D341Med (cell line): ENCODE measurements at regions not wholly inside any gene's neighbourhood (a gene's known extent, or its start where the extent isn't known, plus 50 kb on each side); places are given as distances from the start of the nearest gene placed in this dataset.

Source experiments
- DNase-seq: peaks from one replicate; pipeline ENCODE4 v3.0.0; 2012; ENCODE audit warnings: low spot score

DNA sequence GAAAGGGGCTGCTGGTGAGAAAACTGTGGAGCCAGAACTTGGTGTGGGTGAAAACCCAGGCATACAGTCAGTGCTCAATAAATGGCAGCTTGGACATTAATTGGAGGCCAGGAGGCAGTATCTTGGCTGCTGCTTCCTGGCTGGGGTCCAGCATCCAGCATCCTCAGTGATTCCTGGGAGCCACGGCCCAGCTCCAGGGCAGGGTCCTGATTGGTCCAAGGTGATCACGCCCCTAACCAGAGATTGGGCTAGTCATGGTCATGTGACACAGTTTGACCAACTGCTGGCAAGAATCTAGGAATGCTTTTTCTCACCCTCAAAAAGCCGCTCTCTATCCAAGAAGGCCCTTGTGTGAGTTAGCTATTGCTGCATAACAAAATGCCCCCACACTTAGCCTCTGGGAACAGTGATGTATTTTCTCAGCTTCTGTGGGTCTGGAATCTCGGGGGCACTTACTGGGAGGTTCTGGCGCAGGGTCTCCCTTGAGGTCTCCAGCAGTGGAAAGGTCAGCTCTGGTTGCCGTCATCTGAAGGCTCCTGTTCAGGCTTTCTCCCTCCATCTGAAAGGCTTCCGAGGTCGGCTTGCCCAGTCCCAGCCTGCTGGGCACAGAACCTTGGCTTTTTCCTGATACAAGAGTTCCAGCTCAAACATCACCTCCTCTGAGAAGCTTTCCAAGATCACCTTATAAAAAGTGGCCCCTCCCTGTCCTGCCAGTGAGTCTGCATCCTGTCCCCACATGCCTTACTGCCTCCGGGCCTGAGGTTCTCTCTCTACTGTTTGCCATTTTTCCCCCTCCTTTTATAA, 119.2 kb upstream of the NCOR2 start:
- no peak for DNase-seq

DNA sequence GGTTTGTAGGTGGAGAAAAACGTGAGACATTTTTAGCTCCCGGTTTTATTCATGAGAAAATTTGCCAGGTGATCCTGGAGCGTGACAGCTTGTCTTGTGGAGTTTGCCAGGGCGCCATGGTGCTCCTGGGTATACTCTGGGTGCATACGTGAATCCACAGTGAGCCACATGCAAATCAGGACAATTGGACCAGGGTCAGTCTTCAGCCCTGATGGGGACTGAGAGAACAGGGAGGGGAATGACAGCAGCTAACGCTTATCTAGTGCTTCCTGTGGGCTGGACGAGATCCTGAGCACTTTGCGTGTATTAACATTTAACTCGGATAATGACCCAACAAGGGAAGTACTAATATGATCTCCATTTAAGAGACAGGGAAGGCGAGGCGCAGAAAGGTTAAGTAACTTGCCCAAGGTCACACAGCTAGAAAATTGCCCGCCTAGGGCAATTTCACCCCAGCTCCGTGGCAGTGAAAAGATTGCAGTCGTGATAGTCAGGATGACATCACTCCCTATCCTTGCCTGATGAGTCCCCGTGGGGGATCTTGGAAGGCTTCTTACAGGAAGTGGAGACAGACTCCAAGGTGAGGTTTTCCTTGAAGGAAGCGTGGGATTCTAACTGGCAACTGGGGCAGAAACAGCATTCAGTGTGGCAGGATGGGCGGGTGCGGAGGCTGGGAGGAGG, 118.4 kb upstream of the NCOR2 start:
- DNase-seq: no peak

DNA sequence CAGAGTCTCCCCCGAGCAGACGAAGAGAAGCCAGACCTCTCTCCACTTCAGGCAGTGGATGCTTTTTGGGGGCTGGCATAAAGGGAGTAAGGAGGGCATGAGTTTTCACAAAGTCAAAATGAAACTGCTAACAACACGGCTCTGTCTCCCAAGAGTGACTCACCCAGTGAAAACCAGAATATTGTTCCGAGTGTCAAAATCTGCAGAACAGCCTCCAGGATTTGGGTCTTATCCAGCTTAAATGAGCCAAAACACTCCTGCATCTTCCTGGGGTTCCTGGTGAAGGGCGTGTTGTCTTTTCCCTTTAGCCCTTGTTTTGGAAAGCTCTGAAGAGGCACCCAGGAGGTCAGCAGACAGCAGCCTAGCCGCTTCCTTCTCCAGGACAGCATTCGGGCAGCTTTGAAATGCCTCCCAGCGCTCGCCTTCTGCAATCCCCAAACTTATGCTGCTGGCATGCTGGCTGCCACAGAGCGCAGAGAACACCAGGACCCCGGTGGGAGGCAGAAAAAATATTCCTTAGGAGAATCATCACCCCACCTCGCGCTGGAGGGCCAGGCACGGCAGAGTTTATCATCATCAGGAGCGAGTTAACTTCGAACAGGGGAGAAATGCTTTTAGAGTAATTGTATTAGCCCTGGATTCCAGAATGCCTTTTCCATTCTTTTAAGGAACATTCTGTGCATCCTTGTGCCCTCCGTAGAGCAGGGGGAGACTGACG, 117.7 kb upstream of the NCOR2 start:
- DNase-seq: no peak

DNA sequence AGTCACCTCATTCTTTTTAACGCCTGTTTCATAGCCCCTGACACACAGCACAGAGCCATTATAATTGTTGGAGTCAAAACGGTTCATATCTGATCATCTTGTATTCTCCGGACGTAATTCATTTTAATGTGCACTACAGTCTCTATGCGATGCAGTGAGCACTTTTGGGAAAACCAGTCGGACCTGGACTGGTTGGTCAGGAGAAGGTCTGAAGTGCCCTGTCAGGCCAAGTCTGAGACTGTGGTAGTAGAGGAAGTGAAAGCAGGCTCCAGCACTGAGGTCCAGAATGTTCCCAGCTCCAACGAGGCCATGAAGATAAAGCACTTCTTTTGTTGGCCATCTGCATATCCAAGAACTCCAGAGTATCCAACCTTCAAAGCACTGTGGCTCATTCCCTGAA, 117.1 kb upstream of the NCOR2 start:
- no peak for DNase-seq

DNA sequence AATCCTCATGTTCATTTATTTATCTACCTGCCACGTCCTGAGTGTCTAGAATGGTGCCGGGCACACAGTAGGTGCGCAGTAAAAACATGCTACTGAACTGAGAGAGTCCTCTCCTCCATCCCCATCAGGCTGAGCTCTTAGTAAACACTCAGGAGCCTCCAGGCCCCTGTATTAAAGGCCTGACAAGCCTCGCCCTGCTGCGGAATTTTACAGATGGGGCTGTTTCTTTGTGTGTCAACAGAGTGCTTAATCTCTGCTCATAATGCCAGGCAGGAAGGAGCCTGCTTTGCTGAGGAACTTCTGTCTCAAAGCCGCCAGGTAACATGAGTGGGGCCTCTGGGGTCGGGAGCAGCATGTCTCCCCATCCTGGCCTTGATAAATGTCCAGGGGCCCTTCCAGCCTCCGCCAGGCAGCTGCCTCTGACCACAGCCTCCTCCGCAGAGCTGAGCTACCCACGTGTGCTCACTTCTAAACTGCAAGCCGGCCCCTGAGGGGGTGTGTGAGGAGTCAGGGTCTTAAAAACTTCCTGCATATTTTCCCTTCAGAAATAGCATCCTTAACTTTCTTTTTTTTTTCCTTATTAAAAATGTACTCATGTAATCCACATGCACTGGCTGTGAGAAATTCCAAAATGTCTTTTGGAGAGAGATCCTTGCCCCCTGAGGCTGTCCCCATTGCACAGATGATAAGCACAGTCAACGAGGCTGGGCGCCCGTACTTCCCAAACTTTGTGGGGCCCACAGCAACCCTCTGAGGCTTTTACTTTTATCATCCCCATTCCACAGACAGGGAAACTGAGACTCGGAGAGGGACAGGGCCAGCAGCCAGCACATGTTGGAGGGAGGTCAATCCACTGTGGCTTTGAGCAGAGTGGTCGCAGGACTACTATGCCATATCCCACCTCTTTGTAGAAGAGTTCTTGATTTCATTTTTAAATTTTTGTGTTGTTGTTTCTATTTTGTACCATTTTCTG, 116.0 kb upstream of the NCOR2 start:
- no peak for DNase-seq

DNA sequence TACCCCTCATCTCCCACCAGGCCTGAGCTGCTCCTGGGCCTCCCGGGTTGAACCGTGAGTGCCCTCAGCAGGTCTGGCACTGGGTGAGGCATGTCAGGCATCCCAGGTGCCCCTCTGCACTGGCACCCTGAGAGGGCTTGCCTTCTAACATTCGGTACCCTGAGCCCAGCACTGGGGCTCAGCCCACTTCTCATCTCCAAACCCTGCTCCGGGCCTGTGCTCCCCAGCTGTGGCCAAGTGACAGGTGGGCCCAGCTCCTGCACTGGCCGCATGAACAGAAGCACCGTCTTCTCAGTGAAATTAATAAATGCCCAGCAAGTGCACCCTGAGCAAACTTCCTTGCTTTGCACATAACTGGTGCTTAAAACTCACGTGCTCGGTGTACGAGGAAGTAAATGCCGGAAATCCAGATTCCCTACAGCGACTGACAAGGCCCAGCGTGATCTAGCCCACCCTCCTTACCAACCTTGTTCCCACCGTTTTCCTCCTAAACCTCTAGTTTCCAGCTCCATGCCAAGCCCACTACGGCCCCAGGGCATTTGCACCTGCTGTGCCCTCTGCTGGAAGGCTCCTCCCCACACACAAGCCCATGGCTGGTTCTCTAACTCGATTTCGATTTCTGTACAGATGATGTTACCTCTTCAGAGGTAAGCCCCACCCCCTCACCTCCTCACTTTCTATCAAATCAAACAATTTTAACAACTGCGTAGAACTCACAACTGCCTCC, 115.2 kb upstream of the NCOR2 start:
- DNase-seq: no peak

DNA sequence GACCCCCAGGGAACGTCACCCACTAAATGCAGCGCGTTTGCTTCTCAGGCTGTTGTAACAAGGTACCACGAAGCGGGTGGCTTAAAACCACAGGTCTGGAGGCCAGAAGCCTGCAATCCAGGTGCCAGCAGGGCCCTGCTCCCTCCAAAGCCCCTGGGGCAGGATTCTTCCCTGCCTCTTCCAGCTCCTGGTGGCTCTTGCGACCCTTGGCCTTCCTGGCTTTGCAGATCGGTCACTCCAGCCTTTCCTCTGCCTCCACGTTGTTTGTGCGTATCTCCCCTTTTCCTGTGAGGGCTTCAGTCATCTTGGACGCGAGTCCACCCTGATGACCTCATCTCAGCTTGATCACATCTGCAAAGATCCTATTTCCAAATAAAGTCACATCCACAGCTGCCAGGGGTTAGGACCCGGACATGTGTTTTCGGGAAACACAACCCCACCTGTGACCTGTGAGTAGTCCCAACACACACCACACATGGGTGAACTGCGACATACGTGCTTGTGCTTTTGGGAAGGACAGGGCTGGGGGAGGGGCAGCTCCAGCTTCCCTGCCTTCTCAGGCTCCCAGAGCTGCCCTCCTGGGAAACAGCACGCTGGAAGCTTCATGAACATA, 114.5 kb upstream of the NCOR2 start:
- no peak for DNase-seq

DNA sequence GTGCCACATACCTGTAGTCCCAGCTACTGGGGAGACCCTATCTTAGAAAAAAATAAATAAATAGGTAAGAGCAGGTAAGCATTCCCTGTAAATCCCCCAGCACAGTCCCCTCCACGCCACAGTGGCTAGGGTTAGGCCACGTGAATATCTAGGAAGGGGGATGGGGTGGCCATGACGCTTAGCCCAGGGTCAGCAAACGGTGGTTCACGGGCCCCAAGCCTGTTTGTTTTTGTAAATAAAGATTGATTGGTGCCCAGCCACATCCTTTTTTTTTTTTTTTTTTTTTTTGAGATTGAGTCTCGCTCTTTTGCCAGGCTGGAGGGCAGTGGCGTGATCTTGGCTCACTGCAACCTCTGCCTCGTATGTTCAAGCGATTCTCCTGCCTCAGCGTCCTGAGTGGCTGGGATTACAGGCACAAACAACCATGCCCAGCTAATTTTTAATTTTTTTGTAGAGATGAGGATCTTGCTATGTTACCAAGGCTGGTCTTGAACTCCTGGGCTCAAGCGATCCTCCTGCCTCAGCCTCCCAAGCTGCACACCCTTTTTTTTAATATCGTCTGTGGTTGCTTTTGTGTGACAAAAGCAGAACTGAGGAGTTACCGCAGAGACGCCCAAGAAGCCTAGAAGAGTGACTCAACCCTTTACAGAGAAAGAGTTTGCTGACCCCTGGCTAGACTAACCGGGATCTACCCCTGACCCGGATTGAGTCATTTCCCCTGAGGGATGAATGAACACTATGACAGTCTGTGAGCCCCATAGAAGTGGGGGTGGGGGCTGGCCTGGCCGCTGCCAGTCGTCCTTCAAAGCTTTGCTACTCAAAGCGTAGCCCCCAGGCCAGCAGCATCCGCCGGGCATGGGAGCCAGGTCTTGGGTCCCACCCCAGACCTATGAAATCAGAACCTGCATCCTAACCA, 113.7 kb upstream of the NCOR2 start:
- no peak for DNase-seq

DNA sequence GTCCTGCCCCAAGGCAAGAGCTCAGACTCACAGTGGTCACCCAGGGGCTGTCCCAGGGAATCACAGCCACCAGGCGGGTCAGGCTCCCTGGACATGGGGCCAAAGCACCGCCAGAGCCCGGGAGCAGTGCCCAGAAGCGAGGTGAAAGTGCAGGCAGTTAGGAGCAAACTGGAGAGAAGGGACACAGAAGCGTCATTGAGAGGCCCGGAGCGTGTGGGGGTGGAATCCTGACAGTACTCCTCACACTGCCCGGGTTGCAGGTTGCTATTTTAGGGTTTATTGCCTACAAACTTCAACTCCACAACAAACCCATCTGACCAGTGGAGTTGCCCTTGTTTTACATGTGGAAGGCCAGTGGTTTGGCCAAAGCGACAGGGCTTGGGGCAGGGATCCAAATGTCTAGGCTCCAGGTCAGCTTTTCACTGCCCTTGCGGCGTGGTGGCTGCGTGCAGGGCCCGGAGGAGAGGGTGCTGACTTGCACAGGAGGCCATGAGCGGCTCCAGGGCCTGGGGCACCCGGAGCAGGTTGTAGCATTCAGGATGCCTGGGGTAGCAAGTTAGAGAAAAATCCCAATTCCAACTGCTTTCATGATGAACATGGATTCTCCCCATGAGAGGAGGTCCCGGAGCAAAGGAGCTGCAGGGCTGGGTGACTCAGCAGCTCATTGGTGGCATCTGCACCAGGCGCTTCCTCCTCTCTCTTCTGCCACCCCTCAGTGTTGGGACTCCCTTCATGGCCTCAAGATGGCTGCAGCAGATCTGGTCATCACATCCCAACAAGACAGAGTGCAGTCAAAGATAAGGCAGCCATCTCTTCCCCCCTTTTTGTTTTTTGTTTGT, 112.3 kb upstream of the NCOR2 start:
- DNase-seq: no peak

DNA sequence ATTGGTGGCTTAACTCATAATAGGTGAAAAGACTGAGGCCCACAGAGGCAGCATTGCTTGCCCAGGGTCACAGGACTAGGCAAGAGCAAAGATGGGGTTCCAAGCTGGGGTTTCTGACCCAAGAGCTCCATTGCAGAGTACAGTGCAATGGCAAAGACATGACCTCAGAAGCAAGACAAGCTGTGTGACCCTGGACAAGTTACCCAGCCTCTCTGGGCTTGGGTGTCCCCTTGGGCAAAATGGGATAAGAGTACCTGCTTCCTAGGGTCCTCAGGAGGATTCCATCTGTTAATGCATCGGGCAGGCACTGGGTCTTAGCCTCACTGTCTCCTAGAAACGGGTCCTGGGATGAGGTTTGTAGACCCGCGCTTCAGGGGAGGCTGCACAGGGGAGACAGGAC, 111.6 kb upstream of the NCOR2 start:
- DNase-seq: no peak

DNA sequence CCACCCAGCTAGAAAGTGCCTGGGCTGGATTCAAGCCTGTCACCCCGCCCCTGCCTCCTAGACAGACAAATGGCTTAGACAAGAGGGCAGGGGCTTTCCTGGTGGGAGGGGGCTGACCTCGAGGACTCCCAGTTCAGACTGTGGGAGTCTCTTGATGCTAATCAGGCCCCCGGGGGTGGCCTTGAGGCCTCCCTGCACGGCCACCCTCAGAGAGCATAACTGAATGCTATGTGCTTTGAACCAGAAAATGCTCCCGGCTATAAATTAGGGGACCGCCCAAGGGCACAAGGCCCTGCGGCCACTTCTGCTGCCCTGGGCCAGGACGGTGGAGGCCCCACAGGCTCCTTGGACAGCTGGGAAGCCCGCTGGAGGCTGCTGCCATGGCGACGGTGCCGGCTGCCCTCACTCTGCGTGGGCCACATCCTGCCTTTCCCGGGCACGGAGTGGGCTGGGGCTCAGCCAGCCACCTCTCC, 111.0 kb upstream of the NCOR2 start:
- DNase-seq: no peak

DNA sequence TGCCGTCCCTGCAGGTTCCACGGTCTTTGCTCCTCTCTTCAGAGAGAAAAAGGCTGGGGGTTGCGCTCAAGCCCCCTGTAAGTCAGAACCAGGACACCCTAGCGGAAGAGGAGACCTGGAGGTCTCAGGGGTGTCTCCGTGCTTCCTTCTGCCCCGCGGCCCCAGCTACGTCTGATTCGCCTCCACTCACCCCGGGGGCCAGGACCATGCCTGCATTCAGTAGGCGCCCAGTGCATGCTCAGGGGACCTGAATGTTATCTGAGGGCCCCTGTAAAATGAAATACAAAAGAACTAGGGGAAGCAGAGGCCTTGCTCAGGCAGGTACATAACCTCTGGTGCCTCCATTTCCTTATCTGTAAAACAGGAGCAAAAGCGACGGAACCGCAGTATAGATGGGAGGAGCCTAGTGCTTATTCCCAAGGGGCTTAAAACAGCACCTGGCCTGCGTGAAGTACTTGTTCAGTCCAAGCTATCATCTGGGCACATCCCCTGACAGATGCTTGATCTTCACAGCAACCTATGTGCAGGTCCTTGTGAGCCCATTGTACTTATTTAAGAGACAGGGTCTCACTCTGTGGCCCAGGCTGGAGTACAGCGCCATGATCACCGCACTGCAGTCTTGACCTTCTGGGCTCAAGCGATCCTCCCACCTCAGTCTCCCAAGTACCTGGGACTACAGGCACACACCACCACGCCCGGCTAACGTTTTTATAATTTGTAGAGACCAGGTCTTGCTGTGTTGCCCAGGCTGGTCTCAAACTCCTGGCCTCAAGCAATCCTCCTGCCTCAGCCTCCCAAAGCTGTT, 110.3 kb upstream of the NCOR2 start:
- no peak for DNase-seq

DNA sequence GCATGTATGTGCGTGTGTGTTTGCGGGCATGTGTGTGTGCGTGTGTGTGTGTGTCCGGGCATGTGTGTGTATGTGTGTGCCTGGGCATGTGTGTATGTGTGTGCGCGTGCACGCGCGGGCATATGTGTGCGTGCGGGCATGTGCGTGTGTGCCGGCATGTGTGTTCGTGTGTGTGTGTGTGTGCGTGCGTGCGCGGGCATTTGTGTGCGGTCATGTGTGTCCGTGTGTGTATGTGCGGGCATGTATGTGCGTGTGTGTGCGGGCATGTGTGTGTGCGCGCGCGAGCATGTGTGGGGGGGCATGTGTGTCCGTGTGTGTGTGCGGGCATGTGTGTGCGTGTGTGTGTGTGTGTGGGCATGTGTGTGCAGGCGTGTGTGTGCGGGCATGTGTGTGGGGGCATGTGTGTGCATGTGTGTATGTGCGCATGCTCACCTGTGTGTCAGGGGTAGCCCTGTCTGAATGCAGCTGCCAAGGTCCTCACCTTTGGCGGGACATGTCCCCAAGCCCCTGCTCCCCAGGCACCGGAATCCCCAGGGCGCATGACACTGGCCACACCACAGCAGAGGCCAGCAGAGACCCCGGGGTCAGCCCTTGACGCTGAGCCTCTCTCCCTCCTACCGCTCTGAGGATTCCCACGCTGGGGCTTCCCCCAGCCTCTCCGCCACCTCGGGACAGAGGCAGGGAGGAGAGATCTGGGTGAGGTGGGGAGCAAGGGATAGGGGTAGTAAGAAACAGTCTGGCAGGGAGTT, 109.5 kb upstream of the NCOR2 start:
- DNase-seq: no peak

DNA sequence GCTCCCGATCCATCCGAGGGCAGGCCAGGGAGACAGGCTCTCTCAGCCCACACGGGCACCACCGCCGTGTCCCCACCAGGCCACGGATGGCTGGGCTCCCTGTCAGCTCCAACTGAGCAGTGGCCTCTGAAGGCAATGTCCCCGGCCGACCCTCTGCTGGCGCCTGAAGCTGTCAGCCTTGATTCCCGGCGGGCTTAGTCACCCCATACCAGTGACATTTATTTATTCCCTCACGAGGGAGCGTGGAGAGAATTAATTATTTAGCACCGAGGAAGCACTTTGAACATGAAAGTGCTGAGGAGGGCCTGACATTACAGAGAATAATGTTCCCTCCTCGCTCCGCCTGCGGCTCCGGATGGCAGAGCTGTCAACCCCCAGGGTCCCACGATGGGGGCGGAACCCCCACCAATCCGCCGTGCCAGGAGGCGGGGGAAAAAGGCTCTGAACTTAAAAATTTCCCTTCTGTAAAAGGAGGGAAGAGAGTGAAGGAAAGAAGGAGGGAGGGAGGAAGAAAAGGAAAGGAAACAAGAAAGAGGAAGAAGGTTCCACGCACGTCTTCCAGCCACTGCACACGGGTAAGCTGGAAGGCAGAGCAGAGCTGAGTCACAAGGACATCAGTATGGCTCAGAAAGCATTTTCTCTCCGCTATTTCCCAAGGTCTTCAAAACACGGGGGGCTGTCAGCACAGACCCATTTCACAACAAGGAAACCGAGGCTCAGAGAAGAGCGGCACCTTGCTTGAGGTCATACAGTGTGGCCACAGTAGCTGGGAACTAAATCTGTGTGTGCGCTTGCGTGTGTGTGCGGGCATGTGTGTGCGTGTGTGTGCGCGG, 108.7 kb upstream of the NCOR2 start:
- no peak for DNase-seq

DNA sequence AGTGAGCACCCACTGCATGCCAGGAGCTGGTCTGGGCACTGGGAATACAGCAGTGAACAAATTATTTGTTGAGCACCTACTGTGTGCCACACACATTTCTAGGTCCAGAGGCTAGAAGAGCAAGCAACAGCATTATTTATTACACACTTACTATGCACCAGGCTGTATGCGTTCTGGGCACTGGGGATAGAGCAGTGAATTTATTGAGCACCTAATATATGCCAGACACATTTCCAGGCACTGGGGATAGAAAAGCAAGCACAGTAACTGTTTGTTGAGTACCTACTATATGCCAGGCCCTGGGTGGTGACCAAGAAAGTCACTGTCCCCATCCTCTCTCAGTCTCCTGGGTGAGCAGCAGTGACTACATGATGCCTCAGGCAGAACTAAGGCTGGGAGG, 107.5 kb upstream of the NCOR2 start:
- no peak for DNase-seq
